HUES64 (cell line): ENCODE measurements at regions not wholly inside any gene's neighbourhood (a gene's known extent, or its start where the extent isn't known, plus 50 kb on each side); places are given as distances from the start of the nearest gene placed in this dataset.
A peak's percentile ranks its signal among the peaks of the same experiment; 100 is the strongest.

ENCODE experiments used
- H3K27ac ChIP-seq: 2 replicates; pipeline ENCODE4 v1.7.0; 2013; ENCODE audit warnings: low read depth, low read length, inconsistent platforms
- H3K27me3 ChIP-seq: 2 replicates; pipeline ENCODE4 v1.6.1; 2013; ENCODE audit warnings: mild to moderate bottlenecking, low read length; ENCODE audit not compliant: insufficient read depth
- H3K36me3 ChIP-seq: 2 replicates; pipeline ENCODE4 v1.6.1; 2013; ENCODE audit warnings: mild to moderate bottlenecking, low read length; ENCODE audit not compliant: insufficient read depth
- H3K4me1 ChIP-seq: 2 replicates; pipeline ENCODE4 v1.6.1; 2013; ENCODE audit warnings: mild to moderate bottlenecking, low read length, moderate library complexity; ENCODE audit not compliant: insufficient read depth
- H3K4me3 ChIP-seq: 2 replicates; pipeline ENCODE4 v1.5.1; 2013; ENCODE audit warnings: mild to moderate bottlenecking, low read length, moderate library complexity
- H3K9ac ChIP-seq: 2 replicates; pipeline ENCODE4 v1.6.1; 2013; ENCODE audit warnings: mild to moderate bottlenecking, low read depth, low read length
- H3K9me3 ChIP-seq: 2 replicates; pipeline ENCODE4 v1.6.1; 2013; ENCODE audit warnings: low read depth, low read length; ENCODE audit not compliant: insufficient read depth
- WGBS: fragments of 150-250, 120-280 bp; methylation state at CpG from one replicate; pipeline ENCODE4 v1.1.7; 2013; ENCODE audit warnings: missing lambda C conversion rate; 5-methylcytosine and 5-hydroxymethylcytosine counted together

DNA sequence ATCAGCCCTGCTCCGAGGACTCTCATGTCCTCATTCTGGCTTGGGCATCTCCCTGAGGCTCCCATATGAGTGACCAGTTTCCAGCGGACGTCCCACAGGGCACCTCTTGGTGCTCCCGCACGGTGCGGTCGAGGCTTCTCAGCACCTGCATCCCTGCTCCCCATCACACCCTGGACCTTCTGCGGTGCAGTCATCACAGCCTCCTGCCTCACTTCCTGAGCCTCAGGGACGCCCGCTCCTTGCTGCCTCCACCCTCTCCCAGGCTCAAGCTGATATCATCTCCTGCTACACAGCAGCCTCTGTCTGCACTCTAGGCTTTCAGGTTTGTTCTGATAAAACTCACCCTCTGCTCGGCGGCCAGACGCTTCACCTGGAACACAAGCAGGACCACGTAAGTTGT is 185.0 kb downstream of the TMEM18 start:
- Histone ChIP-seq H3K4me3 (no peak overlapping the region), H3K9ac (no peak overlapping the region), H3K36me3 (no peaks in the 10 kb centered on the region), H3K4me1 (no peaks in the 10 kb centered on the region), H3K9me3 (no peaks in the 10 kb centered on the region), H3K27me3 (no peaks in the 10 kb centered on the region), H3K27ac (no peak overlapping the region)
- 91% methylated on average over 14 of the region's 14 CpGs for WGBS

DNA sequence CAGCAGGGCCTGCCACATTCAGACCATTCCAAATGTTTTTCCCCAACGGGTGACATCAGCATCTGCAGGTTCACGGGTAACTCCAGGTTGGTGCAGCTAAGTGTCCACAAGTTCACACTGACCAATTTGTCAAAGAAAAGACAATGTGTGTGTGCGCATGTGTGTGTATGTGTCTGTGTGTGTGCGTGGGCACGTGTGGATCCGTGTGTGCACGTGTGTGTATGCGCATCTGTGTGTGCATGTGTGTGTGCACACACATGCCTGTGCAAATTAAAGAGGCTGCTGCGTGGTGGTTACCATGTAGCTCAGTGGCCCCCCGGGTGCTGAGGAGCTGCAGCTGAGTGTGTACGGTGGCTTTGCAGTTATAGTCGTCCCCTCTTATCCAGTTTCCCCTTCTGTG is 187.4 kb downstream of the TMEM18 start:
- no peaks in the 10 kb centered on the region for H3K4me1 ChIP-seq
- H3K36me3 ChIP-seq = no peaks in the 10 kb centered on the region
- H3K9ac ChIP-seq = no peak overlapping the region
- H3K27ac ChIP-seq = no peak overlapping the region
- H3K9me3 ChIP-seq = no peaks in the 10 kb centered on the region
- WGBS = 93% methylated on average over 11 of the region's 12 CpGs
- no peaks in the 10 kb centered on the region for H3K27me3 ChIP-seq
- H3K4me3 ChIP-seq = no peak overlapping the region

DNA sequence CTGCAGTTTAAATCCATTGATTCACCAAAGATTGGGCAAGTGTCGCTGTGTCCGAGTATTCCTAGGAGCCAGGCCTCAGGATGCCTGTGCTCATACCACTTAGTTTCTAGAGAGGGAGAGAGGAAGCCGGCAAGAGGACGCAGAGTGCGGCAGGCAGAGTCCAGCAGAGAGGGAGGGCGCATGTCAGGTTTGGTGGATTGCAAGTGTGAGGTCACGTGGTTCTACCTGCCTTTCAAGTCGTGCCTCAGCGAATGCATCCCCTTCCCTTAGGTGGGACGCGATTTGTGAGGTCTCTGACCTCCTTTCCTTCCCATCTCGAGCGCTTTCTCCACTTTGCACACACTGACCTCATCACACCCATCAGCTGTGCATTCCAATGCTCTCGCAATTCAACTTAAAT is 188.1 kb downstream of the TMEM18 start:
- Histone ChIP-seq H3K9ac (no peak overlapping the region), H3K27me3 (no peaks in the 10 kb centered on the region), H3K36me3 (no peaks in the 10 kb centered on the region)

DNA sequence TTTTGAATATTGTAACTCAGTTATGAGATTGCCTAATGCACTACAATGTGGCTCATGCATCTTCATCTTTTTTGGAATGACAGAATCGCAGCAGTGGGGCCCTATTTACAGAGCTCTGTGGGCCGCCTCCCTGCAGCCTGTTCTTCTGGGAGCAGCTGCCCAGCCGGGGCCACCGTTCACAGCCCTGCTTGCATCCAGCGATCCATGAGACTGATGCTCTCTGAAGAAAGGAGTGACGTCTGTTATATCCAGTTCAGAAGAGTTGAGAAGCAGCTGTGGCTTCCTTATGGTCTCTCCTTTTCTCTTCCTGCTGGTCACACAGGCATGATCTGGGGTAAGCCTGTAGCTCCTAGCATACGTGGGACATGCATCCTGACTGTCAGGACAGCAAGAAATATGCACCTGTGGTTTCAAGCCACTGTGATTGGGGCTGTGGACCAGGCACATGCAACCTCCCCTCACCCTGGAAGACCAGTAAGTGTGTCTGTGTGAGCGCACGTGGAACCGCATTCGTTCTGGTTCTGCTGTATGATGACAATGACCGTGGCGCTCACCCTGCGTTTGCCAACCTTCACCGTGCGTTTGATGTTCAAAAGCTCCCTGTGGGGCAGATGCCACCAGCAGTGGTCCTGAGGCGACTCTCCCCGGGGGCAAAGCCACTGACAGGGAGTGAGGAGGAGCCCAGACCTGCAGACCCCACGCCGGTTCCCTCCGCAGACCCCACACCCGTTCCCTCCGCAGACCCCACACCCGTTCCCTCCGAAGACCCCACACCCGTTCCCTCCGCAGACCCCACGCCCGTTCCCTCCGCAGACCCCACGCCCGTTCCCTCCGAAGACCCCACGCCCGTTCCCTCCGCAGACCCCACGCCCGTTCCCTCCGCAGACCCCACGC is 189.8 kb downstream of the TMEM18 start:
- H3K4me1 ChIP-seq = no peaks in the 10 kb centered on the region
- no peaks in the 10 kb centered on the region for H3K36me3 ChIP-seq
- H3K4me3 ChIP-seq = no peak overlapping the region
- H3K27ac ChIP-seq = no peak overlapping the region
- 94% methylated on average over 29 of the region's 40 CpGs for WGBS
- H3K9me3 ChIP-seq = no peaks in the 10 kb centered on the region
- no peak overlapping the region for H3K9ac ChIP-seq
- H3K27me3 ChIP-seq = no peaks in the 10 kb centered on the region

More for the DNA sequence above, 188.1 kb downstream of the TMEM18 start:
- 91% methylated on average over 14 of the region's 14 CpGs for WGBS
- H3K4me1 ChIP-seq = no peaks in the 10 kb centered on the region
- H3K27ac ChIP-seq = no peak overlapping the region
- H3K9me3 ChIP-seq = no peaks in the 10 kb centered on the region
- no peak overlapping the region for H3K4me3 ChIP-seq

DNA sequence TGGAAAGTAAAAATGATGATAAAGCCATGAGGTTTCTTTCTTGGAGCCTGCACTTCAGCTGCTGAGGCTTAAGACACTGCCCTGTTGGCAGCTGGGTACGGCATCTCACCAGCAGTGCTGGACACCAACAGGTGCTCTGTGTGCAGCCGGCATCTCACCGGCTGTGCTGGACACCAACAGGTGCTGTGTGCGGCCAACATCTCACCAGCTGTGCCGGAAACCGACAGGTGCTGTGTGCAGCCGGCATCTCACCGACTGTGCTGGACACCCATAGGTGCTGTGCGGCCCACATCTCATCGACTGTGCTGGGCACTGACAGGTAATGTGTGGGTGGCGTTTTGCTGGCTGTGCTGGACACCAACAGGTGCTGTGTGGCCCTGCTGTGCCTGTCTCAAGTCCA is 190.8 kb downstream of the TMEM18 start:
- no peaks in the 10 kb centered on the region for H3K36me3 ChIP-seq
- no peak overlapping the region for H3K9ac ChIP-seq
- WGBS = 95% methylated on average over 11 of the region's 11 CpGs
- no peaks in the 10 kb centered on the region for H3K27me3 ChIP-seq
- H3K9me3 ChIP-seq = no peaks in the 10 kb centered on the region
- H3K4me1 ChIP-seq = no peaks in the 10 kb centered on the region
- H3K27ac ChIP-seq = no peak overlapping the region
- H3K4me3 ChIP-seq = no peak overlapping the region

DNA sequence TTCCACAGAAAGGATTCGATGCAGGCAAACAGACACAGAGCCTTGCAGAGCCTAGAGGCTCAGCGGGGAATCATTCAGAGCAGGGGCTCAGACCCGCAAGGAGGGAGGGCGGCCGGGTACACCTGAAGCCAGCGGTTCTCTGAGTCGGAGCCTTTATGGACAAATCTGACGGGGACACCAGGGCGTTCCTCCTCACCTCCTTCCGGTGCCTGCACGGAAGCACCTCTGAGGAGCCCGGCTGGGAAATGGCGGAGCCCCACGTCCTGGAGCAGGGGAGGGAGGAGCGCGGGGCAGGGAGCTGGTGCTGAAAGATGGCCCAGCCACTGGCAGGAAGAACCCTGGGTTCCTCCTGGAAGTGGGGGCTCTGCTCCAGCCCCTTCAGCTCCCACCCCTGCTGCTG is 193.5 kb upstream of the ALKAL2 start:
- Histone ChIP-seq H3K4me3 (no peak overlapping the region), H3K36me3 (no peaks in the 10 kb centered on the region), H3K4me1 (peaks cover 5% of the 10 kb centered on the region; the same call in 1 of the 2 replicates), H3K9ac (no peak overlapping the region), H3K27ac (no peak overlapping the region), H3K27me3 (no peaks in the 10 kb centered on the region), H3K9me3 (no peaks in the 10 kb centered on the region)
- WGBS = 88% methylated on average over 16 of the region's 16 CpGs

DNA sequence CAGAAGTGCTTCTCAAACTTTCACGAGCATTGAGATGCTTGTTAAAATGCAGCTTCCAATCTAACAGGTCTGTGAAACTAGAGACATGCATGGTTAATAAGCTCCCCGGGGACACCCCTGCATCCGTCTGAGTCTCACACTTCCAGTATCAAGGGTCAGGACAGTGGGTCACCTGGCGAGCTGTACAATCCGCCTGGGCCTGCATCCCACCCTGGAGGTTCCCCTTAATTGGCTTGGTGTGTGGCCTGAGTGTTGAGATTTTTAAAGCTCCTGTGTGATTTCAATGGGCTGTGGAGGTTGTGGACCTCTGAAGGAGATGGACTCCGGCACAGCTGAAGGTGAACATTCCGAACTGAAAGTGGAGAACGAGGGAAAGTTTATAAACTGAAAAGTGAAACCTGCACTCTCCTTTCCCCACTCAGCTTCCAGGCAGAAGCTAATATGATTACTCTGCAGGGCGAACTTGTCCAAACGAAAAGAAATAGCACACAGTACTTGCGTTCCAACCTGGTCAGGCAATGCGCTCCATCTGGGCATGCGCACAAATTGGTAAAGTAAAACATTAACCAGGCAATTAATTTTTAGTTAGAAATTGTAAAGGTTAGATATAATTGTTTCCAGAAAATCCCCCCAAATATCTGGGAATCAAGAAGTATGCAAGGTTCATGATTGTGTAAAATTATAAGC is 191.7 kb upstream of the ALKAL2 start:
- H3K9ac ChIP-seq = no peak overlapping the region
- H3K9me3 ChIP-seq = 0 out of 2 replicates have a peak, but pooled peaks cover under 1% of the 10 kb centered on the region
- H3K27ac ChIP-seq = no peak overlapping the region
- H3K36me3 ChIP-seq = no peaks in the 10 kb centered on the region
- no peak overlapping the region for H3K4me3 ChIP-seq
- WGBS = 90% methylated on average over 13 of the region's 13 CpGs
- no peaks in the 10 kb centered on the region for H3K27me3 ChIP-seq
- peaks cover 5% of the 10 kb centered on the region; the same call in 1 of the 2 replicates for H3K4me1 ChIP-seq

DNA sequence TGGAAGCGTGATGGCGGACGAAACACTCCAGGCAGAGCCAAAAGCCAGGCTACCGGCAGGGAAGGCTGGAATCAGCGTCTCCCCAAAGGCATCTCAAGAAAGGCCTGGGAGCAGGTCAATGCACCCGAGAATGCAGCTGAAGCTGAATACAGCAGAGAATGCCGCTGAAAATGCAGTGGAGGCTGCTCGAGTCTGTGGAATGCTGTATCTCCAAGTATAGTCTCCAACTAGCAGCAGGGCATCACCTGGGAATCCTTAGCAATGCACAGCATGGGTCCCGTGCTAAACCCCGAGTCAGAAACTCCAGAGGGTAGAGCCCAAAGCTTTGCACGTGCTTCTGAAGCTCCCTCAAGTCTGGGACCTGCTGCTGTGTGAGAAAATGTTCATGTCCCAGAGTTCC is 191.1 kb upstream of the ALKAL2 start:
- 0 out of 2 replicates have a peak, but pooled peaks cover 3% of the 10 kb centered on the region for H3K9me3 ChIP-seq
- no peaks in the 10 kb centered on the region for H3K36me3 ChIP-seq
- H3K4me3 ChIP-seq = no peak overlapping the region
- H3K4me1 ChIP-seq = peaks cover 5% of the 10 kb centered on the region; the same call in 1 of the 2 replicates
- no peak overlapping the region for H3K9ac ChIP-seq
- no peaks in the 10 kb centered on the region for H3K27me3 ChIP-seq
- WGBS = 70% methylated on average over 11 of the region's 11 CpGs
- no peak overlapping the region for H3K27ac ChIP-seq

DNA sequence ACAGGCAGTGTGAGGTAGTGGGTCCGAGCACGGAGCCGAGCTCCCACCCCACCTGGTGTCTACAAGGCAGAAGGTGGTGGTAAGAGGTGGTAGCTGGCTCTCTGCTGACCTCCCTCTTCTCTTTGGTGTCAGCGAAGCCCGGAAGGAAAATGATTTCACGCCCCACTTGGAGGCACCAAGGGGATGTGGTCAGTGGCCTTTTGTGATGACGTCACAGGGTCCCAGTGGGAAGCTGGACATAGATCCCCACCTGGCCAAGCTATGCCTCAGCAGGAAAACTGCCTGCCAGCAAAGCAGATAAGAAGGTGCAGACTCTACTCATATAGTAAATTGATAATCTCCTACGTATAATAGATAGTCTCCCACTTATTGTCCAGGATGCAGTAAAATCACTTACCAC is 183.7 kb upstream of the ALKAL2 start:
- peaks cover 30% of the 10 kb centered on the region for H3K27me3 ChIP-seq
- peaks cover 8% of the 10 kb centered on the region; the same call in 1 of the 2 replicates for H3K9me3 ChIP-seq
- no peaks in the 10 kb centered on the region for H3K36me3 ChIP-seq
- no peak overlapping the region for H3K4me3 ChIP-seq
- H3K27ac ChIP-seq = no peak overlapping the region
- no peaks in the 10 kb centered on the region for H3K4me1 ChIP-seq
- 82% methylated on average over 7 of the region's 8 CpGs for WGBS
- H3K9ac ChIP-seq = no peak overlapping the region

DNA sequence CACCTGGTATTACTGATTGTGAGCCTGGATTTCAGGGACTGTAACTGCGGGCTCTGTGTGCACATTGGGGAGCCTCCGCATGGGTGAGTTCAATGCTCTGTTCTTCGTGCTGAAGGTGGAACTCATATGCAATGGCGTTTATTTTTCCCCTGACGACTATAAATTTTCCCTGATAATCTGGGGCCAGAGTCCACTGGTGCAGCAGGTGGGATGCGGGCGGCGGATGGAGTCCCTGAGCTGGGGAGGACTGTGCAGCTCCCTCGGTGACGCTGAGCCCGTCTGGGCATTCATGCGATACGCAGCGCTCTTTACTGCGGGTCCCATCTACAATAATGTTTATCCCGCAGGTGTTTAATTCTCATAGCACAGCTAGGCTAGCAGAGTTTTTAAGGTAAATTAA is 181.6 kb upstream of the ALKAL2 start:
- H3K4me1 ChIP-seq = no peaks in the 10 kb centered on the region
- H3K27ac ChIP-seq = no peak overlapping the region
- H3K27me3 ChIP-seq = peaks cover 30% of the 10 kb centered on the region
- H3K9ac ChIP-seq = no peak overlapping the region
- H3K4me3 ChIP-seq = no peak overlapping the region
- no peaks in the 10 kb centered on the region for H3K36me3 ChIP-seq
- peaks cover 7% of the 10 kb centered on the region; the same call in 1 of the 2 replicates for H3K9me3 ChIP-seq
- WGBS = 95% methylated on average over 16 of the region's 16 CpGs

DNA sequence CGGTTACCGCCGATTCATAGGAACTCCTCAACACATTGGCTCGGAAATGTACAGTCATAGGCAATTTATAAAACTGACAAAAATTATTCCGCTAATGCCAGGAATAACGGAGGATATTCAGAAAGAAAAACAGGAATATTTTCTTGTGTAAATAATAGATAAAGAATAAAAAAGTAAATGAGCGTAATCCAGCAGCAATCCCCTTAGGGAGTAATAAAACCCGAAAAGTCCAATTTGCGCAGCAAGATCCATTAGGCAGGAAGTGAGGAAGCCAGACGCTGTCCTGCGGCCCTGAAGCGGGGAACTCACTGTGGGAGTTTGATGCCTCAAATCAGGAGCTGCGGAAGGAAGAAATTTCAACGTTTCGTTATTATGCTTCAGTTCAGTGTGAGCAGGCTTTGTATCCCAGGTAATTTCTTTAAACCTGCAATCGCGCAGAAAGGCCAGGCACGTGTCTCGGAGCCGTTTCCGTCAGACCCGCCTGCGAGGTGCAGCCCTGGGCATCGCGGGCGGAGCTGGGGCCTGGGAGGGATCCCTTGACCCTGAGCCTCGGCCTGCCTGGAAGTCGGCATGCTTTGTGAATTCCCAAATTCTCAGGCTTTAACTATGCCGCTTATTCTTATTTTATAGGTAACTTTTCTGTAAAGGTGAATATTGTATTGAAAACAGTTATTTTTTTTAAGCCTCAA is 180.9 kb upstream of the ALKAL2 start:
- peaks cover 6% of the 10 kb centered on the region; the same call in 1 of the 2 replicates for H3K9me3 ChIP-seq
- 84% methylated on average over 28 of the region's 29 CpGs for WGBS
- H3K4me3 ChIP-seq = peak overlapping the region; percentile 67
- no peaks in the 10 kb centered on the region for H3K36me3 ChIP-seq
- no peak overlapping the region for H3K27ac ChIP-seq
- peaks cover 30% of the 10 kb centered on the region for H3K27me3 ChIP-seq
- no peak overlapping the region for H3K9ac ChIP-seq
- H3K4me1 ChIP-seq = no peaks in the 10 kb centered on the region
